ENCODE measurements at regions not wholly inside any gene's neighbourhood (a gene's known extent, or its start where the extent isn't known, plus 50 kb on each side); places are given as distances from the start of the nearest gene placed in this dataset.

GRCh38 chr15:98057453-98057852 lies 97.0 kb downstream of the ARRDC4 start:
- TF ChIP-seq POLR2A (IDR thresholded peaks at IDR 0.05) (no peak), CTCF (IDR thresholded peaks at IDR 0.05) (no peak), POLR2AphosphoS5 (IDR thresholded peaks at IDR 0.05) (no peak)
